GM12865 (cell line): ENCODE measurements at regions not wholly inside any gene's neighbourhood (a gene's known extent, or its start where the extent isn't known, plus 50 kb on each side); places are given as distances from the start of the nearest gene placed in this dataset.

ENCODE experiments used
- DNase-seq: peaks from one replicate; pipeline ENCODE4 v3.0.0; 2010; ENCODE audit warnings: low read depth
- H3K4me3 ChIP-seq: 2 replicates; pipeline ENCODE4 v1.5.1; 2011; ENCODE audit warnings: mild to moderate bottlenecking, low read depth, low read length, control low read depth
- TF ChIP-seq, protein P1 (sequence below): IDR thresholded peaks from 2 replicates; pipeline ENCODE4 v1.5.1; 2011; ENCODE audit warnings: low read length, control low read depth, low read depth, inconsistent platforms; ENCODE audit not compliant: insufficient read depth; ENCODE audit errors: missing control alignments

- DNase-seq: no peak
- H3K4me3 ChIP-seq: no peak overlapping the region
- TF ChIP-seq, protein P1, sequence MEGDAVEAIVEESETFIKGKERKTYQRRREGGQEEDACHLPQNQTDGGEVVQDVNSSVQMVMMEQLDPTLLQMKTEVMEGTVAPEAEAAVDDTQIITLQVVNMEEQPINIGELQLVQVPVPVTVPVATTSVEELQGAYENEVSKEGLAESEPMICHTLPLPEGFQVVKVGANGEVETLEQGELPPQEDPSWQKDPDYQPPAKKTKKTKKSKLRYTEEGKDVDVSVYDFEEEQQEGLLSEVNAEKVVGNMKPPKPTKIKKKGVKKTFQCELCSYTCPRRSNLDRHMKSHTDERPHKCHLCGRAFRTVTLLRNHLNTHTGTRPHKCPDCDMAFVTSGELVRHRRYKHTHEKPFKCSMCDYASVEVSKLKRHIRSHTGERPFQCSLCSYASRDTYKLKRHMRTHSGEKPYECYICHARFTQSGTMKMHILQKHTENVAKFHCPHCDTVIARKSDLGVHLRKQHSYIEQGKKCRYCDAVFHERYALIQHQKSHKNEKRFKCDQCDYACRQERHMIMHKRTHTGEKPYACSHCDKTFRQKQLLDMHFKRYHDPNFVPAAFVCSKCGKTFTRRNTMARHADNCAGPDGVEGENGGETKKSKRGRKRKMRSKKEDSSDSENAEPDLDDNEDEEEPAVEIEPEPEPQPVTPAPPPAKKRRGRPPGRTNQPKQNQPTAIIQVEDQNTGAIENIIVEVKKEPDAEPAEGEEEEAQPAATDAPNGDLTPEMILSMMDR: no peak
These were observed 80.9 kb upstream of the TEKT1 start for GRCh38 chr17:6912110-6913051.

DNA sequence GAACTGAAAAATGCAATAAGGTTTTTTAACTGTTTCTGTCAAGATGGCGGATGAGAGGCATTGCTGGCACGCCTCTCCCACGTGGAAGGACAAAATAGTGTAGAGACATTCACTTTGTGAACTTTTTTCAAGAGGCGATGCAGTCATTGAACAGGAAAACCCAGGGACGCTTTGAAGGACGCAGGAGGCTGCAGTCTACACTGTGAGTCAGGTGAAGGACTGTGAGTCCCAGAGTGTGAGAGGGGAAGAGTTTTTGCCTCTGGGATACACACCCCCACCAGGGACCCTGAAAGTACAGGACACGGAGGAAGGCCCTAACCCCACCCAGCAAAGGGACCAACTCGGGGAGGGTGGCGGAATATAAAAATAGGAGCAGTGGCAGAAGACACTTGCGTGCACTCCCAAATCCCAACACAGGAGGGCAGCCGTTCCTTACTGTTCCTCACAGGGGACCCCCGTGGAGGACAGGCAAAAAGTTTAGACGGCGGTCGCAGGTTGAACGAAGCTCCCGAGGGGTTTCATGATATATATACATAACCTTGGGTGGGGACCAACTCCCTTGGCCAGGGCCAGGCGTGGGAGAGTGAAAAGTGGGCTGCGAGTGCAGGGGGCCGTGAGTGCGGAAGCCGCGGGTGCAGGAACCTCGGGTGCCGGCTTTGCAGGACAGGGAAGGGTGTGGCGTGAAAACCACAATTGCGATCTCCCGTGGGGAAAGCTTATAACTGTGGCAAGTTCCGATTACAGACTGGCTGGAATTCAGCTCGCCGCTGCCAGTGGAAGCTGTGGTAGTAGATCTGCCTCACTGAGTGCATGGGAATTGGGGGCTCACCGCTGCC, 82.0 kb upstream of the ALOX12 start:
- TF ChIP-seq, protein P1: peak; percentile 84
- peak overlapping the region; percentile 21 for H3K4me3 ChIP-seq
- DNase-seq: peak; percentile 76

DNA sequence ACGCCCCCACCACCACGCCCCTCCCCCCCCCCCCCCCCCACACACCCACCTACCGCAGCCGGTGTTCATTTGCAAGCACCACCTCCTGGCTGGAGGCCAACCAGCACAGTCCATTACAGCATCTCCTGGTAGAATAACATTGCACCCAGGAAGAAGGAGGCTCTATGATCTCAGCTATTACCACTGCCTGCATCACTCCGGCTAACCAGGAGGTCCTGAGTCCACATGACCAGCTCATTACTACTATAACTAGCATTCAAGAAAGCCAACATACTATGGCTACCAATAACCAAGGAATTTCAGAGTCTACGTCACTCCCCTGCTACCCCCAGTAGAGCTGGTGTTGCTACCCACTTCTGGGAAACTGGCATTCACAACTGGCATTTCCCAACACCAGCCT, 81.1 kb upstream of the ALOX12 start:
- DNase-seq: no peak
- TF ChIP-seq, protein P1: no peak
- no peak overlapping the region for H3K4me3 ChIP-seq

GRCh38 chr17:6915620-6916019, 80.2 kb upstream of the ALOX12 start:
- no peak overlapping the region for H3K4me3 ChIP-seq
- DNase-seq: no peak
- TF ChIP-seq, protein P1: no peak

GRCh38 chr17:6919158-6919557, 76.7 kb upstream of the ALOX12 start:
- DNase-seq: no peak
- H3K4me3 ChIP-seq: no peak overlapping the region
- TF ChIP-seq, protein P1: no peak

DNA sequence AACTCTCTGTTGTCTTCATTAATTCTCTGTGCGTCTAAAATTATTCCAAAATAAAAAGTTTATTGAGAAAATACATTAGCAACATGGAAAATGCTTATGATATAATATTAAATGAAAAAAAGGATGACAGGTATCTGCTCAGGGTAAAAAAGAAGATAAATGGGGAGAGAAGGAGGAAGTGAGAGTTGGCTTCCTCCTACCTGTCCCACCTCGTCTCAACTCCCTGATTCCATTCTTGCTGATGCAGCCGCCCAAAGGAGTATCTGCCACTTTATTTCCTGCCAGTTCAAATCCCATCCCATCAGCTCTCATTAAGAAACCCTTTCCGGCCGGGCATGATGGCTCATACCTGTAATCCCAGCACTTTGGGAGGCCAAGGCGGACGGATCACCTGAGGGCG, 72.5 kb upstream of the ALOX12 start:
- TF ChIP-seq, protein P1: no peak
- no peak for DNase-seq
- H3K4me3 ChIP-seq: no peak overlapping the region
